HEK293T (cell line): ENCODE measurements at regions not wholly inside any gene's neighbourhood (a gene's known extent, or its start where the extent isn't known, plus 50 kb on each side); places are given as distances from the start of the nearest gene placed in this dataset.

ENCODE experiments used
- ARNT ChIP-seq: fragments of 450-650 bp; IDR thresholded peaks from 2 replicates; pipeline ENCODE4 v1.6.1; 2017; ENCODE audit warnings: mild to moderate bottlenecking
- FOXK2 ChIP-seq: fragments of 450-650 bp; IDR thresholded peaks from 2 replicates; pipeline ENCODE4 v1.6.1; 2016; ENCODE audit warnings: mild to moderate bottlenecking
- FOXM1 ChIP-seq: fragments of 450-650 bp; IDR thresholded peaks from 2 replicates; pipeline ENCODE4 v1.6.1; 2017; ENCODE audit warnings: mild to moderate bottlenecking, borderline replicate concordance
- L3MBTL2 ChIP-seq: fragments of 450-650 bp; conservative IDR thresholded peaks from 2 replicates; pipeline ENCODE4 v1.6.1; 2016; ENCODE audit warnings: mild to moderate bottlenecking
- NFRKB ChIP-seq: fragments of 450-650 bp; IDR thresholded peaks from 2 replicates; pipeline ENCODE4 v1.6.1; 2016; ENCODE audit warnings: mild to moderate bottlenecking, moderate library complexity
- SP1 ChIP-seq: fragments of 450-650 bp; IDR thresholded peaks from 2 replicates; pipeline ENCODE4 v1.6.1; 2017
- SUZ12 ChIP-seq: fragments of 450-650 bp; IDR thresholded peaks from 2 replicates; pipeline ENCODE4 v1.6.1; 2016; ENCODE audit warnings: mild to moderate bottlenecking
- TARDBP ChIP-seq: fragments of 450-650 bp; IDR thresholded peaks from 2 replicates; pipeline ENCODE4 v1.6.1; 2016
- ZNF384 ChIP-seq: fragments of 450-650 bp; IDR thresholded peaks from 2 replicates; pipeline ENCODE4 v1.6.1; 2016

GRCh38 chr6:8637896-8638597, 202.7 kb upstream of the SLC35B3 start:
- no peak for TF ChIP-seq ARNT
- no peak for TF ChIP-seq L3MBTL2
- no peak for TF ChIP-seq NFRKB
- no peak for TF ChIP-seq SUZ12
- no peak for TF ChIP-seq FOXM1
- no peak for TF ChIP-seq TARDBP
- no peak for TF ChIP-seq SP1
- TF ChIP-seq ZNF384, result no peak
- TF ChIP-seq FOXK2, result no peak
